NCI-H748 (cell line): ENCODE measurements at regions not wholly inside any gene's neighbourhood (a gene's known extent, or its start where the extent isn't known, plus 50 kb on each side); places are given as distances from the start of the nearest gene placed in this dataset.

ENCODE experiments used
- DNase-seq: peaks from one replicate; lab custom pipeline; 2025; ENCODE audit not compliant: unreplicated experiment; lab: John Stamatoyannopoulos, UW

DNA sequence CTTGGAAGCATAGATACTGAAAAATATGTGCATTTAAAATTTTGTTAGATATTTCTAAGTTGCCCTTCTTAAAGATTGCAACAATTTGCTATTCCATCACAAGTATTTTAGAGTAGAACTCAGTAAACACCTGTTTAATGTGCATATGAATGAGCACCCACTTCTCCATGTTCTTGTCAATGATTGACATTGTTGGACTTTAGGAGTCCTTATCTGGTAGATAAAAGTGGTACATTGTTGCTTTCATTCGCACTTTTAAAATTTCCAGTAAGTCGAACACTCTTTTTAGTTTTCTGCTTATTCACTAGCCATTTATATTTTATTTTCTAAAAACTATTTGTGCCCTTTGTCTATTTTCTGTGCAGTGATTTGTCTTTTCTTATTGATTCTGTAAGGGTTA, 478.3 kb downstream of the SOX2 start:
- DNase-seq = no peak

DNA sequence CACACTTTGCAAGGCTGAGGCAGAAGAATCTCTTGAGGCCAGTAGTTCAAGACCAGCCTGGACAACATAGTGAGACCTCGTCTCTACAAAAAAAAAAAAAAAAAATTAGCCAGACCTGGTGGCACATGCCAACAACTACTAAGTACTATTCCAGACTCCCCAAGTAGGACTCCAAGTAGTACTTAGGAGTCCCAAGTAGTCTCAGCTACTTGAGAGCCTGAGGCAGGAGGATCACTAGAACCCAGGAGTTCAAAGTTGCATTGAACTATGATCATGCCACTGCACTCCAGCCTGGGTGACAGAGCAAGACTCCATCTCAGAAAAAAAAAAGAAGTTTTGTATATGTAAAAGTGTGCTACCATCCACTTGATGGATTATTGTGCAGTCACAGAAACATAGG, 486.6 kb downstream of the SOX2 start:
- DNase-seq = no peak

DNA sequence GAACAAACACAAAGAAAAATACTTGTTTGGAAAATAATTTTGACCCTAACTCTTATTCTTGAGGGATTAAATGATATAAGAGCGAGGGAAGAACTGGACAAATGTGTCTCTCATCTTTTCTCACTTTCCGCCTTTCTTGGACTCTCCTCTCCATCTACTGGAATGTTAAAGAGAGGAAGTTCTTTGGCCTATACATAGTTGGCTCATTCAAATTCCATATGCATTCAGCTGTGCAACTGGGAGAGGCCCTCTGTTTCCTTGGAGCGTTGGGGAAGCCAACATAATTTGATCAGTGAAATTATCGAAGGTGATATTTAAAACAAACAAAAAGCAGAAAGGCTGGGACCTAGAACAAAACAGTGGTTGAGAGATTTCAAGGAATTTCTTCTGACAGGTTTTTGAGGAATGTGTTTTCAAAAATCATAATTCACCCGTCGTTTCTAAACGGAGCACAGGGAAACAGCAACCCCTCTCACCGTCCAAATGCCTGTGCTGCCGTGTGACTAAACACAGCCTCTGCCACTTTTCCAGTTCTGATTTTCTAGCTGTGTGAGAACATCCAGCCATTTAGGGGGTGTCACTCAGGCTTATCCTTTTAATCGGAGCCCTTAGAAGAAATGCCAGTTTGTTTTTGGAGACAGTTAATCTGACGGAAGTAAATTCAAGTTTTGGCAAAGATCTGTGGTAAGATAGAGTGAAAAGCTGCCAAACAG, 489.9 kb downstream of the SOX2 start:
- DNase-seq = no peak

DNA sequence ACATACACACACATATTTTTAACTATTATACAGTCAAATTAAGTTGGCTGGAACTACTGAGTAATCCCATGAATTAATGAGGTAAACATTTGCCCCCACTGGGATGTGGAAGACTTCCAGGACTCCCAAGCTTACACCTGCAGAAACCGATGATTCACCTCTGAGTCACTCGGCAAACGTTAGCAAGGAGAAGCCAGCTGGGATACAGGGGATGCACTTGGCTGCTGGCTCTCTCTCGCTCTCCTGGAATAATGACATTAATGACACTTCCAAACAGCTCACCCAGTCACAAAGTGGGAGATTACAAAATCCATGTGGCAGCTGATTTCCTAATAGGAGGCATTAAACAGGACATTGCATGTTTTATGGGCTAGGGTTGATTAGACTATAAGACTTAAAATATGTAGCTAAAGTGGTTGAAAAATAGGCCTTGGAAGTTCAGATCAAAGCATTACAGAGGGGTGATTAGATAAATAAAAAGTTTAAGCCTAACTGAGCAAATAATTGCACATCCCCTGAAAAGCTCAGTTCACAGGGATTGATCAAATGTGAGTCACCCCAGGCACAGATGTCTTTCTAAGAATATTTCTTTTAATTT, 500.9 kb downstream of the SOX2 start:
- peak; percentile 80 for DNase-seq

DNA sequence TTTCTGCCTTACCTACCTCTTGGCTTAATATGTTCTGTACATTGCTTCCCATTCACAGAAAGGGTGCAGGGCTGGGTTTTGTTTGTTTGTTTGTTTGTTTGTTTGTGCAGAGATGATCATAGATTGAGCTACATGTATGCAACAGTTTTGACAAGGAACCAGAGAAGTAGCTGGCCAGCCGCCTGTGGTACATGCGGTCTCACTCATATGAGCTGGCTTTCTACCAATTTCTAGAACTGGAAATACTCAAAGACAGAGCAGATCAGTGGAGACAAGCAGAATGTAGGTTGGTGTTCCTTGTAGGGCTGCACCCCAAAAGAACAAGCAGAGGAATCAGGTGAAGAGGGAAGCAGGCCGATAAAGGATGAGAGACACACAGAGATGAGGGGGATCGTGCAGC, 502.7 kb downstream of the SOX2 start:
- DNase-seq = no peak

GRCh38 chr3:182215881-182216280, 504.2 kb downstream of the SOX2 start:
- no peak for DNase-seq

DNA sequence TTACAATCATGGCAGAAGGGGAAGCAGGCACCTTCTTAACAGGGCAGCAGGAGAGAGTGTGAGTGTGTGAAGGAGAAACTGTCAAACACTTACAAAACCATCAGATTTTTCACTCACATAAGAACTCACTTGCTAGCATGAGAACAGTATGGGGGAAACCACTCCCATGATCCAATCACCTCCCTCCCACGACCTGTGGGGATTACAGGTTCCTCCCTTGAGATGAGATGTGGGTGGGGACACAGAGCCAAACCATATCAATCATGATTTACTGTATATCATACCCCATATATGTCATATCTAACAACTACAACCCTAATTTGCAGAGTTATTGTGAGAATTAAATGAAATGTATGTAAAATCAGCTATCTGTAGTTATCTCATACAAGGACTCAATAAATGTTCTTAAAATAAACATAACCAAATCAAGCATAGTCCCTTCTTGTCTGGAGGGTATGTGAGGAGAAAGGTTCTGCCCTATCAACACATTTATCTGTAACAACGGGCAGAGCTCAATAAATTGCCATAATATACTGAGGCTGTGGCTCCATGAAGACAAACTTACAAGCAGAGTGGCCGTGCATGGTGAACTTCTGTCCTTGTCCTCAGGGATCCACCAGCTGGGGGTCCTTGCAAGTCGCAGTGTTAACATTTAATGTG, 504.7 kb downstream of the SOX2 start:
- DNase-seq = no peak

- DNase-seq = peak; percentile 8
Measured at GRCh38 chr3:182220013-182220412, 508.3 kb downstream of the SOX2 start.

GRCh38 chr3:182220471-182220870, 508.7 kb downstream of the SOX2 start:
- no peak for DNase-seq

DNA sequence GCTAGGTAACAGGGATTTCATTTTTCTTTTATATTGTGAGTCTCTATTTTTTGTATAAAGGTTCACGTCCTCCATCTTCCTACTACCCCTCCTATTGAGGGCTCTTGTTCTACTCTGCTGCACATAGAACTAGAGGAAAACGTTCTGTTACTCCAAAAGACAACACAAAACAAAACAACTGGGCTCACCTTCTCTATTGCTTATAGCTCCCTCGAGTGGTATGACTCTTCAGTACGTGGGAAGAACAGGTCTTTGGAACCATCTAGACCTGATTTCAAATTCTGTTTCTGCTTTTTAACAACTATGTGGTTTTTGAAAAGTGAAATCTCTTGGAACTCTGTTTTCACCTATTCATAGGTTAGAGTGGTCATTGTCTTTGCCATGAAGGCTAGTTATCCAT, 515.3 kb downstream of the SOX2 start:
- peak; percentile 2 for DNase-seq

GRCh38 chr3:182233405-182233804, 521.7 kb downstream of the SOX2 start:
- no peak for DNase-seq

- no peak for DNase-seq
Measured at GRCh38 chr3:182233957-182234356, 522.2 kb downstream of the SOX2 start.

- no peak for DNase-seq
Measured at GRCh38 chr3:182234881-182235280, 523.2 kb downstream of the SOX2 start.

- no peak for DNase-seq
Measured at GRCh38 chr3:182235504-182235903, 523.8 kb downstream of the SOX2 start.

DNA sequence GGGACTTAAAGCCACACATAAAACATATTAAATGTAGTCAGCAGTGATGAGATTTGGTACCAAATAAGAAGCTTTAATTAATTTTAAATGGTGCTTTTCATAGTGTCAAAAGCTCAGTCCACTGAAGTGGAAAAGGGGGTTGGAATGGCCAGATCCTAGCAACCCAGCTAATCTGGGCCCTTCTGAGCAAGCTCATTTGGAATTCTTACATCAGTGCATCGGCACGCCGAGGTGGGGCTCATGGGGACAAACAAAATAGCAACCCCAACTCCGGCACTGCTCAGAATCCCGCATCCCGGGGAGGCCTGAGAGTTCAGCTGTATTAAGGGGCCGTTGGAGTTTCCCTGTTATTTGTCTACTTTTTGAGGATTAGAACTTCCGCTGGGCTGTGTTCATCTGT, 526.4 kb downstream of the SOX2 start:
- DNase-seq = no peak

- DNase-seq = no peak
Measured at GRCh38 chr3:182239316-182239715, 527.6 kb downstream of the SOX2 start.

GRCh38 chr3:182240474-182240873, 528.7 kb downstream of the SOX2 start:
- DNase-seq = no peak

- DNase-seq = no peak
Measured at GRCh38 chr3:182241196-182241765, 529.6 kb downstream of the SOX2 start.

DNA sequence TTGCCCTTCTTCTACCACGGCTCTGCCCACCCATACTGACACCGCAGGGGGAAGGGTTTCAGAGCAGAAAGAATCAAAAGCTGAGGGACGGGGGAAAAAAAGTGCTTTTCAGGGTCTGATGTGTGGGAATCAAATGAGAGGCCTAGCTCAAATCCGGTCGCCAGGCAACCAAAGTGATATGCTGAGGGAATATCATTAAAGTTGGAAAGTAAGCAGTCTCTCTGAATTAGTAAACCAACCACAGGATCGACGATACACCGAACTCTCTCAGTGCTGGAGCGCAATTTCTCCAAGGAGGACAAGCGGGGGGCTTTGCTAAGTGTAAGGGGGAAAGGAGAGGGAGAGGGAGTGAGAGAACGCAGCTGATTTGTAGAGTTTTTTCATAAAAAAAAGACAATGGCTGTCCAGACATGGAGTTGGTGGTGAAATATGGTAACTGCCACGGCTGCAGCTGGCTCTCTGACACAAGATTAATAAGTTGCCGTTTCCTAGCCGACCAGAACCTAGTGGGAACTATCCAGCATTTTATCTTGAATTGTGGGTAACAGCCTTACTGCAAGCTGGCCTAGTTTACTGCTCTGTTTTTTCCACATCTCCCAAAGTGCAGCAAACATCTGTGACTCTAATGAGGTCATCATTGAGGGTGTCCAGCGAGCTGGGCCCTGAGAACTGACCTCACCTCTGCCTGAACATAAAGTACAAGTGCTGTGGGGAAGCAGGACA, 530.2 kb downstream of the SOX2 start:
- DNase-seq = no peak

- DNase-seq = no peak
Measured at GRCh38 chr3:182242489-182242942, 530.8 kb downstream of the SOX2 start.

- no peak for DNase-seq
Measured at GRCh38 chr3:182243625-182244024, 531.9 kb downstream of the SOX2 start.
